SK-N-MC (cell line): ENCODE measurements at regions not wholly inside any gene's neighbourhood (a gene's known extent, or its start where the extent isn't known, plus 50 kb on each side); places are given as distances from the start of the nearest gene placed in this dataset.

Experiments used
- EZH2 ChIP-seq: fragments of 200-600 bp; sonication (generic); IDR thresholded peaks from one replicate; pipeline ENCODE4 v1.6.1; 2017; ENCODE audit warnings: antibody characterized with exemption
- POLR2AphosphoS5 ChIP-seq: IDR thresholded peaks from 2 replicates; pipeline ENCODE4 v1.6.1; 2012; ENCODE audit warnings: mild to moderate bottlenecking, low read depth, low read length, borderline replicate concordance

- TF ChIP-seq EZH2 (no peak), POLR2AphosphoS5 (no peak)
Observed at GRCh38 chr2:223697892-223698645, 95.9 kb upstream of the SCG2 start.
